Astrocyte (in vitro differentiated cells and primary cell): ENCODE measurements at regions not wholly inside any gene's neighbourhood (a gene's known extent, or its start where the extent isn't known, plus 50 kb on each side); places are given as distances from the start of the nearest gene placed in this dataset.

ENCODE experiments used
- DNase-seq: peaks from one replicate; pipeline ENCODE4 v3.0.0-alpha.2; 2010; ENCODE audit warnings: low read depth
- FAIRE-seq: peaks from 2 replicates; lab custom pipeline; 2011; peaks lifted over from hg19 to GRCh38; lab: Jason Lieb, UNC
- H2AFZ ChIP-seq: 2 replicates; pipeline ENCODE4 v1.6.0; 2012; ENCODE audit warnings: low read depth, low read length, inconsistent platforms
- H3K27ac ChIP-seq: 2 replicates; pipeline ENCODE4 v1.5.1; 2011; ENCODE audit warnings: low read depth, low read length, inconsistent platforms
- H3K27me3 ChIP-seq: 2 replicates; pipeline ENCODE4 v1.6.0; 2011; ENCODE audit warnings: low read length, inconsistent platforms; ENCODE audit not compliant: insufficient read depth
- H3K36me3 ChIP-seq: 2 replicates; pipeline ENCODE4 v1.5.1; 2011; ENCODE audit warnings: low read length, inconsistent platforms; ENCODE audit not compliant: insufficient read depth
- H3K4me1 ChIP-seq: 2 replicates; pipeline ENCODE4 v1.5.1; 2011; ENCODE audit warnings: low read length, inconsistent platforms; ENCODE audit not compliant: insufficient read depth
- H3K4me2 ChIP-seq: 2 replicates; pipeline ENCODE4 v1.6.0; 2012; ENCODE audit warnings: low read length, inconsistent platforms
- H3K4me3 ChIP-seq: 2 replicates; pipeline ENCODE4 v1.5.1; 2011; ENCODE audit warnings: low read depth, mild to moderate bottlenecking, low read length, inconsistent platforms; ENCODE audit not compliant: insufficient read depth
- H3K79me2 ChIP-seq: 2 replicates; pipeline ENCODE4 v1.6.0; 2012; ENCODE audit warnings: mild to moderate bottlenecking, low read length, inconsistent platforms; ENCODE audit not compliant: insufficient read depth
- H3K9ac ChIP-seq: 2 replicates; pipeline ENCODE4 v1.6.0; 2012; ENCODE audit warnings: mild to moderate bottlenecking, low read length, inconsistent platforms
- H3K9me3 ChIP-seq: 2 replicates; pipeline ENCODE4 v1.5.1; 2012; ENCODE audit warnings: low read depth, mild to moderate bottlenecking, low read length, inconsistent platforms; ENCODE audit not compliant: insufficient read depth
- H4K20me1 ChIP-seq: 2 replicates; pipeline ENCODE4 v1.6.0; 2012; ENCODE audit warnings: low read length, inconsistent platforms; ENCODE audit not compliant: insufficient read depth
- H3K27ac Mint-ChIP-seq: one replicate; pipeline ENCODE4 v1.8.0; 2021; ENCODE audit warnings: mild to moderate bottlenecking, mixed read lengths; ENCODE audit not compliant: unreplicated experiment
- H3K27me3 Mint-ChIP-seq: one replicate; pipeline ENCODE4 v1.8.0; 2021; ENCODE audit warnings: low read depth, mixed read lengths; ENCODE audit not compliant: unreplicated experiment
- H3K36me3 Mint-ChIP-seq: one replicate; pipeline ENCODE4 v1.8.0; 2021; ENCODE audit warnings: low read depth, mixed read lengths; ENCODE audit not compliant: unreplicated experiment
- H3K4me1 Mint-ChIP-seq: one replicate; pipeline ENCODE4 v1.8.0; 2021; ENCODE audit warnings: low read depth, mixed read lengths; ENCODE audit not compliant: unreplicated experiment
- H3K4me3 Mint-ChIP-seq: one replicate; pipeline ENCODE4 v1.8.0; 2021; ENCODE audit warnings: mild to moderate bottlenecking, moderate library complexity, mixed read lengths; ENCODE audit not compliant: unreplicated experiment
- H3K9me3 Mint-ChIP-seq: one replicate; pipeline ENCODE4 v1.8.0; 2021; ENCODE audit warnings: mild to moderate bottlenecking, mixed read lengths; ENCODE audit not compliant: unreplicated experiment
- EZH2 ChIP-seq: IDR thresholded peaks from 2 replicates; pipeline ENCODE4 v1.6.1; 2012; ENCODE audit warnings: mild to moderate bottlenecking, low read length, inconsistent platforms; ENCODE audit not compliant: insufficient read depth
- TF ChIP-seq, protein P1 (sequence below): IDR thresholded peaks from 2 replicates; pipeline ENCODE4 v1.5.1; 2011; ENCODE audit warnings: low read depth, mild to moderate bottlenecking, inconsistent platforms, low read length, moderate library complexity; ENCODE audit not compliant: insufficient read depth

DNA sequence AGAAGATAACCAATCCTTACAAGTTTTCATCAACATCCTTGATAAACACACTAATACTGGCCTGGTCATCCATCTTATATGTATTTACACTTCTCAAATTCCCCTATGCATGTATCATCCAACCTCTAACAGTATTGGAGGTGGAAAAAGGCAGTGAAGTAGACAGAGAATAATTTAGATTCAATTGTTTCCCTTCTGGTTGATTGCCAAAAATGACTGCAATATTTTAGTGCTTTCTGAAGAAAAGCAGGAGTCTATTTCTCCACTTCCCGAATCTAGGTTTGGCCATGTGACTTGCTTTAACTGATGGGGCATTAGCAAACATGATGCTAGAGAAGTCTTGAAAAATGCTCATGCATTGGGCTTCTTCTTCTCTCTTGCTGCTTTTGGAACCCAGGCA, 78.3 kb upstream of the METAP2 start:
- Histone ChIP-seq H3K4me1 (no peaks in the 10 kb centered on the region), H2AFZ (no peak overlapping the region), H3K9ac (no peak overlapping the region), H3K27me3 (peaks cover 7% of the 10 kb centered on the region), H3K4me3 (no peak overlapping the region), H4K20me1 (no peaks in the 10 kb centered on the region), H3K79me2 (no peaks in the 10 kb centered on the region), H3K36me3 (no peaks in the 10 kb centered on the region), H3K27ac (no peak overlapping the region), H3K9me3 (no peaks in the 10 kb centered on the region), H3K4me2 (no peak overlapping the region)
- Mint-ChIP-seq H3K27ac (no peak overlapping the region), H3K4me3 (no peak overlapping the region), H3K27me3 (peaks cover 19% of the 10 kb centered on the region), H3K4me1 (no peaks in the 10 kb centered on the region), H3K36me3 (no peaks in the 10 kb centered on the region), H3K9me3 (peaks cover 23% of the 10 kb centered on the region)
- TF ChIP-seq, protein P1, sequence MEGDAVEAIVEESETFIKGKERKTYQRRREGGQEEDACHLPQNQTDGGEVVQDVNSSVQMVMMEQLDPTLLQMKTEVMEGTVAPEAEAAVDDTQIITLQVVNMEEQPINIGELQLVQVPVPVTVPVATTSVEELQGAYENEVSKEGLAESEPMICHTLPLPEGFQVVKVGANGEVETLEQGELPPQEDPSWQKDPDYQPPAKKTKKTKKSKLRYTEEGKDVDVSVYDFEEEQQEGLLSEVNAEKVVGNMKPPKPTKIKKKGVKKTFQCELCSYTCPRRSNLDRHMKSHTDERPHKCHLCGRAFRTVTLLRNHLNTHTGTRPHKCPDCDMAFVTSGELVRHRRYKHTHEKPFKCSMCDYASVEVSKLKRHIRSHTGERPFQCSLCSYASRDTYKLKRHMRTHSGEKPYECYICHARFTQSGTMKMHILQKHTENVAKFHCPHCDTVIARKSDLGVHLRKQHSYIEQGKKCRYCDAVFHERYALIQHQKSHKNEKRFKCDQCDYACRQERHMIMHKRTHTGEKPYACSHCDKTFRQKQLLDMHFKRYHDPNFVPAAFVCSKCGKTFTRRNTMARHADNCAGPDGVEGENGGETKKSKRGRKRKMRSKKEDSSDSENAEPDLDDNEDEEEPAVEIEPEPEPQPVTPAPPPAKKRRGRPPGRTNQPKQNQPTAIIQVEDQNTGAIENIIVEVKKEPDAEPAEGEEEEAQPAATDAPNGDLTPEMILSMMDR: no peak
- no peak for TF ChIP-seq EZH2
- DNase-seq (no peak), FAIRE-seq (no peak)

DNA sequence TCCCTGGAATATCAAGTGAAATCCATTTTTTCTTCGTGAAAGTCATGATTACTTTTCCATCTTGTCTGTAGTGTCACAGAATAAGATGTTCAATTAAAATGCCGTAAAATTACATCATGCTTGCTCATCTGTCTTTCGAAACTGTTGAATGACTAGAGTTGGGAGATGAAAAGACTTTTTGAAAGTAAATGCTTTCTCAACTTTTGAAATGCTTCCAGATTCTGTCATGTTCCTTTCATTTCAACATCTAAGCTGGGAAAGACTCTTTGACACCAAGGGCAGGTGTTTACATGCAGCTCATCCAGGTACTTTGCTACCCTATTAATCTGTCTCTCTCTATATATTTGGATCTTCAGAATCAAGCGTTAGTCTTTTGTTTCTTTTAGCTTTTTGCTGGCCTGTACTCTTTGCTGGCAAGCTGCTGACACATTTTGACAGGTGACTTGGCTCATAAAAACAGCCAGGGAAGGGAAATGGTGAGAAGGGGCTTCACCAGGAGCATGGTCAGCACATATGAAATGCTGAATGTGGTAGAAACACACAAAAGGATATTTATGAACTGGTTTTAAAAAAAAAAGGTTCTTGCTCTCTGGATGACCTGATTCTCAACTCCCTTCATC, 77.0 kb upstream of the METAP2 start:
- TF ChIP-seq, protein P1: no peak
- no peak for TF ChIP-seq EZH2
- Histone ChIP-seq H3K36me3 (no peaks in the 10 kb centered on the region), H3K4me2 (no peak overlapping the region), H3K27ac (no peak overlapping the region), H4K20me1 (no peaks in the 10 kb centered on the region), H2AFZ (no peak overlapping the region), H3K9me3 (no peaks in the 10 kb centered on the region), H3K4me1 (no peaks in the 10 kb centered on the region), H3K79me2 (no peaks in the 10 kb centered on the region), H3K9ac (no peak overlapping the region), H3K27me3 (peaks cover 7% of the 10 kb centered on the region), H3K4me3 (no peak overlapping the region)
- no peak for DNase-seq
- no peak overlapping the region for H3K27ac Mint-ChIP-seq
- peaks cover 23% of the 10 kb centered on the region for H3K9me3 Mint-ChIP-seq
- FAIRE-seq: no peak
- H3K4me3 Mint-ChIP-seq: no peak overlapping the region
- H3K36me3 Mint-ChIP-seq: no peaks in the 10 kb centered on the region
- H3K4me1 Mint-ChIP-seq: no peaks in the 10 kb centered on the region
- H3K27me3 Mint-ChIP-seq: peaks cover 19% of the 10 kb centered on the region

DNA sequence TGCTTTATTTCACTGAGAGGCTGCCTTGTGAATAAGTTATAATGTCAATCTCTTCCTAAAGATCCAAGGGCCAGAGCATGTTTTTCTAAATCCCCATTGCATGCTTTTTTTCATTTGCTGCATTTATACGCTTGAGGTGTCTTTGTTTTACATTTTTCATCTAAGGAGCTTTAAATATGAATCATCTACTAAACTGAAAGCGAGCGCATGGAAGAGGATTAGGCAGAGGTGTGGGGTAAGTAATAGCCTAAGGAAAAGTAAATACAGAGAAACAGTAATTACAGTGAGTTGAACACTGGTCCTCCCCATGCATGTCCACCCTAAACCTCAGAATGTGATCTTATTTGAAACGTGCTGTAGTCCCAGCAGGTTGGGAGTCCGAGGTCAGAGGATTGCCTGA, 76.4 kb upstream of the METAP2 start:
- no peak overlapping the region for H3K4me2 ChIP-seq
- Mint-ChIP-seq H3K27me3 (peaks cover 19% of the 10 kb centered on the region), H3K36me3 (no peaks in the 10 kb centered on the region), H3K4me3 (no peak overlapping the region), H3K9me3 (peaks cover 23% of the 10 kb centered on the region), H3K4me1 (no peaks in the 10 kb centered on the region), H3K27ac (no peak overlapping the region)
- no peaks in the 10 kb centered on the region for H4K20me1 ChIP-seq
- peaks cover 10% of the 10 kb centered on the region for H3K27me3 ChIP-seq
- H3K79me2 ChIP-seq: no peaks in the 10 kb centered on the region
- no peaks in the 10 kb centered on the region for H3K4me1 ChIP-seq
- TF ChIP-seq EZH2: no peak
- TF ChIP-seq, protein P1: no peak
- H3K36me3 ChIP-seq: no peaks in the 10 kb centered on the region
- DNase-seq (no peak), FAIRE-seq (no peak)
- no peak overlapping the region for H3K9ac ChIP-seq
- H3K27ac ChIP-seq: no peak overlapping the region
- no peak overlapping the region for H2AFZ ChIP-seq
- H3K9me3 ChIP-seq: no peaks in the 10 kb centered on the region
- H3K4me3 ChIP-seq: no peak overlapping the region
